GM19463 (cell line): ENCODE measurements at regions not wholly inside any gene's neighbourhood (a gene's known extent, or its start where the extent isn't known, plus 50 kb on each side); places are given as distances from the start of the nearest gene placed in this dataset.
"Not testable (repeated sequence)": the region's sequence is repeated elsewhere in the genome, so short reads cannot be mapped to it uniquely, and the experiment has no call there.

ENCODE experiments used
- ATAC-seq: cut with Tn5 transposase; IDR thresholded peaks from one replicate; pipeline ENCODE4 v1.9.1; 2021; ENCODE audit warnings: mild to moderate bottlenecking, moderate library complexity; ENCODE audit not compliant: unreplicated experiment

DNA sequence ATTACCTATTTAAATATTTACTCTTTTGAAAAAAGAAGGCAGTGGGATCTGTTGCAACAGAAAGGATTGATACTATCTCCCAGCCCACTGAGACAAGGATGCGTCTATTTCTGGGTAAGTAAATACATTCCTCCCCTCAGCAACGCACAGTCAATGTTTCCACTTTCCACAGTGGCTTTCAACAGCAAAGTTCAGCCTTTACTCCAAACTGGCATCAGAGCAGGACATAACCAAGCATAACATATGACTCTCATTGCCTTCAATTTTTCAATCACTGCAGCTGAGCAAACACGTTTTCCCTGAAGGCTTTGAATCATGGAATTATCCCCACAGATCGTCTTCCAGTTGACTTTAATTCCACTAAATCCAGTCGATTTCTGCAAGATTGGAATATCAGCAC is 160.3 kb upstream of the FRG1 start:
- ATAC-seq = no peak

GRCh38 chr4:189784651-189785050 is 156.0 kb upstream of the FRG1 start:
- ATAC-seq = no peak

- no peak for ATAC-seq
These were observed 155.4 kb upstream of the FRG1 start for GRCh38 chr4:189785257-189785656.

DNA sequence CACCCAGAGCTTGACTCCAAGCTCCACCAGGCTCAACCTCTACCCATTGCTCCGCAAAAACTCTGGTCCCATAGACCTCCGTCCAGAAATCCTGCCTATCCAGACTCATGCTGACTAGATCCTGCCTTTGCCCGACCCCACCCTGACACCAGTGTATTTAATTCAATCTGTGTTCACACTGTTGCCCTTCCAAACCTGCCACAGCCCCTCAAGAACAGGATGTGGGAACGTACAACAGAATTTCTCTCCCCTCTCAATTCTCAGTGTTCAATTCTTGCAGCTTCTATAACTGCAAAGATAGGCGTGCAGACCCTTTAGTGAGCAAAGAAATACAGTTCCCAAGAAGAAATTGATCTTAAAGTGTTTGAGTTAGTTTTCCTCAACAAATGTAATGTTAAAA is 154.2 kb upstream of the FRG1 start:
- ATAC-seq = no peak

- ATAC-seq = no peak
These were observed 153.2 kb upstream of the FRG1 start for GRCh38 chr4:189787216-189788031.

DNA sequence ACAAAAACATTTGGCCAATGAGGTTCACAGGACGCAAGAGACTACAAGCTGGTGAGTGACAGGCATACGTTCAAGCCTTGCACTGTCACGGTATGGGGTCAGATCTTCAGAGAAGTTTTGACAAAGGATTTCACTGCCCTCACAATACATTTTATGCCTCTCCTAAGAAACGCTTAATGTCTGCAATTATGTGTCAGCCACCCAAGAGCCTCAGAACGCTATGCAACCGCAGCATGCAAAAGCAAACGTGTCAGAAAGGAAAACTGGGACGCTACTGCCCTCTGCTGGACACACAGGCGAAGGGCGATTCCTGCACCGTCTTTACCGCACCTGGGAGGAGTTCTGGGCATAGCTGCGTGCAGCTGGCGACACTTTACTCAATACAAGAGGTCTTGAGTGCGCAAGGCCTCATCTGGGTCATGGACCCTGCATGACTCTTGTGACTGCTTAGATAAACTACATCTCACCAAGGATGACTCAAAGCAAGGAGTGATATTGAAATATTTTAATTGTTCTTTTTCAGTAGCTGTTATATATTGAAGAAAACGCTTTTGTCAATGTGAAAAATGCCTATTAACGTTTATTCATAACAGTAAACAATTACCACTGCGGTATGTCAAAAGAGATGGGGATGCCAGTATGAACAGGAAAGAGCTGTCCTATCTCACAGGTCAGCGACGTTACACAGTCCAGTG is 147.6 kb upstream of the FRG1 start:
- ATAC-seq = peak; percentile 88

- no peak for ATAC-seq
These were observed 140.1 kb upstream of the FRG1 start for GRCh38 chr4:189800545-189801088.

- no peak for ATAC-seq
These were observed 137.8 kb upstream of the FRG1 start for GRCh38 chr4:189802884-189803283.

GRCh38 chr4:189804894-189805293 is 135.8 kb upstream of the FRG1 start:
- no peak for ATAC-seq

- no peak for ATAC-seq
These were observed 134.2 kb upstream of the FRG1 start for GRCh38 chr4:189806506-189806905.

DNA sequence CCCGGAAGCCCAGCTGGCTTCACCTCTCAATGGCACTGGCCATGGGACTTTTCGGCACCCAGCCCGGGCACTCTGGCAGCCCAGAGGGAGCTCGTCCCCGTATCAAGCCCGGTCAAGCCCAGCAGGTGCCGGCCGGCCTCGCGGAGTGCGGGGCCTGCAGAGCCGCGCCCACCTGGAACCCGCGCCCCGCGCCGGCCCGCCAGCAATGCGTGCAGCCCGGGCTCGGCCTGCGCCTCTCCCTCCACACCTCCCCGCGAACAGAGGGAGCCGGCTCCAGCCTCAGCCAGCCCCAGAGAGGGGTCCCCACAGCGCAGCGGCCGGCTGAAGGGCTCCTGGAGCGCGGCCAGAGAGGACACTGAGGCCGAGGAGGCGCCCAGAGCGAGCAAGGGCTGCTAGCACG is 133.6 kb upstream of the FRG1 start:
- ATAC-seq = no peak

GRCh38 chr4:189809241-189809735 is 131.4 kb upstream of the FRG1 start:
- no peak for ATAC-seq

DNA sequence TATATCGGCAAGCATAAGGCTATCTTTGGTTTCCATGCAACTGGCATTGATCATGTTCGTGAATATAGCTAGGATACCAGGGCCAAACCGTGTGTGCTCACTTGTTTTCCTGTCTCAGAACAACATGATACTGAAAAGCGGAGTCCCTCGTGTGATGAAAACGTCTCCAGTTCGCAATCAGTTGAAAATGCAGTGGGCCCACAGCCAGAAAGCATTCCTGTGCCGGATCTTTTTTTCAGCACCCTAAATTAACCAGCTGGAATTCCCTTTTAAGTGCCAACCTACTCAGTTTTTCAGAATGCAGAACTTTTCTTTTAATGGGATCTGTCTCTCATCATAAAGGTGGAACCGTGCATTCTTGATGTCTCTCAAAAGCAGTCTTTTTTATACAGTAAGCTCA is 130.8 kb upstream of the FRG1 start:
- ATAC-seq = no peak

- not testable (repeated sequence) for ATAC-seq
These were observed 130.1 kb upstream of the FRG1 start for GRCh38 chr4:189810318-189811181.

- no peak for ATAC-seq
These were observed 125.1 kb upstream of the FRG1 start for GRCh38 chr4:189815404-189816192.

DNA sequence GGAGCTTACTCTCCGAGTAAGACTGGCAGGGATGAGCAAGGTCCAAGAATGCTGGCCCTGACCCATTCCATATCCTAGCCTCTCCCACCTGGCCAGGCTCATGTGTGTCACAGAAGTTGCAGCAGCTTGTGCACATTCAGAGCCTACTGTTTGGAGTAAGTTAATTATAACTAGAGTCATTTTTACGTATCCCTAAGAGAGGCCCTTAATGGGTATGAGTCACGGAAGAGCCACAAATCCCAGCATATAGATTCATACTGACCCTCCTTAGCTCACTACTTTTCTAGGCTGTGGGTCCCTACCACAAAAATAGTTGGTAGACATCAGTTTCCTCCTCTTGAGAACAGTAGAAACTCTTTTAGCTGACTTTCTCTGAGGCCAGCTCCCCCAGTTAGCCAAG is 118.3 kb upstream of the FRG1 start:
- ATAC-seq = no peak

- ATAC-seq = no peak
These were observed 117.1 kb upstream of the FRG1 start for GRCh38 chr4:189823591-189823990.

GRCh38 chr4:189825466-189825865 is 115.2 kb upstream of the FRG1 start:
- no peak for ATAC-seq

GRCh38 chr4:189826657-189827056 is 114.0 kb upstream of the FRG1 start:
- no peak for ATAC-seq

- no peak for ATAC-seq
These were observed 112.5 kb upstream of the FRG1 start for GRCh38 chr4:189828081-189828697.
